Kidney (tissue), 13 donors: ENCODE measurements at regions not wholly inside any gene's neighbourhood (a gene's known extent, or its start where the extent isn't known, plus 50 kb on each side); places are given as distances from the start of the nearest gene placed in this dataset.

Experiments
- DNase-seq, 5 donors: peaks; one replicate each; pipeline ENCODE4 v3.0.0-alpha.2; 2013 to 2020
- FAIRE-seq: peaks from 2 replicates; lab custom pipeline; 2012; peaks lifted over from hg19 to GRCh38; lab: Jason Lieb, UNC
- H3K27ac ChIP-seq, 2 donors: one replicate each; pipeline ENCODE4 v1.7.0; 2013; ENCODE audit warnings: low read depth in 2 of 2, low read length in 2 of 2, inconsistent platforms in 1 of 2
- H3K27me3 ChIP-seq: one replicate; pipeline ENCODE4 v1.7.1; 2013; ENCODE audit warnings: low read length, inconsistent platforms; ENCODE audit not compliant: control insufficient read depth, insufficient read depth
- H3K36me3 ChIP-seq, 3 donors: one replicate each; pipeline versions ENCODE4 v1.7.0 to v1.7.1; 2013; ENCODE audit warnings: low read length in 3 of 3, control low read depth in 1 of 3, inconsistent platforms in 1 of 3; ENCODE audit not compliant: insufficient read depth in 3 of 3, control insufficient read depth in 2 of 3
- H3K4me1 ChIP-seq, 3 donors: one replicate each; pipeline versions ENCODE4 v1.7.0 to v1.7.1; 2013; ENCODE audit warnings: low read length in 3 of 3, inconsistent platforms in 1 of 3, low read depth in 1 of 3; ENCODE audit not compliant: control insufficient read depth in 2 of 3, insufficient read depth in 2 of 3
- H3K4me3 ChIP-seq, 3 donors: one replicate each; pipeline versions ENCODE4 v1.7.0 to v1.8.1; 2013; ENCODE audit warnings: low read length in 3 of 3, control low read depth in 1 of 3, inconsistent platforms in 1 of 3
- H3K9ac ChIP-seq, 3 donors: one replicate each; pipeline versions ENCODE4 v1.7.0 to v1.7.1; 2013; ENCODE audit warnings: low read length in 3 of 3, control low read depth in 1 of 3, inconsistent platforms in 1 of 3
- H3K9me3 ChIP-seq, 3 donors: one replicate each; pipeline versions ENCODE4 v1.7.0 to v1.7.1; 2013; ENCODE audit warnings: low read length in 3 of 3, control low read depth in 1 of 3, inconsistent platforms in 1 of 3; ENCODE audit not compliant: control insufficient read depth in 2 of 3, insufficient read depth in 1 of 3
- intact Hi-C: fragments of 100-400 bp; cut with DNase I; formaldehyde crosslinking; loops from one replicate; pipeline ENCODE4 v1.11.1; 2022
- TF ChIP-seq, protein P1 (sequence below): IDR thresholded peaks from 3 replicates; pipeline ENCODE4 v1.5.1; 2012; ENCODE audit warnings: mild to moderate bottlenecking, moderate library complexity, borderline replicate concordance; ENCODE audit not compliant: insufficient read depth; ENCODE audit errors: extremely low read depth
- donor health status: control.
- donor health status: control.
- donor health status: control.
- donor health status: control.
- donor health status: control.
- donor health status: DM: yes; HTN: yes; CAD: no.
- donor health status: Normal renal cell carcinoma (clear cell type).

DNA sequence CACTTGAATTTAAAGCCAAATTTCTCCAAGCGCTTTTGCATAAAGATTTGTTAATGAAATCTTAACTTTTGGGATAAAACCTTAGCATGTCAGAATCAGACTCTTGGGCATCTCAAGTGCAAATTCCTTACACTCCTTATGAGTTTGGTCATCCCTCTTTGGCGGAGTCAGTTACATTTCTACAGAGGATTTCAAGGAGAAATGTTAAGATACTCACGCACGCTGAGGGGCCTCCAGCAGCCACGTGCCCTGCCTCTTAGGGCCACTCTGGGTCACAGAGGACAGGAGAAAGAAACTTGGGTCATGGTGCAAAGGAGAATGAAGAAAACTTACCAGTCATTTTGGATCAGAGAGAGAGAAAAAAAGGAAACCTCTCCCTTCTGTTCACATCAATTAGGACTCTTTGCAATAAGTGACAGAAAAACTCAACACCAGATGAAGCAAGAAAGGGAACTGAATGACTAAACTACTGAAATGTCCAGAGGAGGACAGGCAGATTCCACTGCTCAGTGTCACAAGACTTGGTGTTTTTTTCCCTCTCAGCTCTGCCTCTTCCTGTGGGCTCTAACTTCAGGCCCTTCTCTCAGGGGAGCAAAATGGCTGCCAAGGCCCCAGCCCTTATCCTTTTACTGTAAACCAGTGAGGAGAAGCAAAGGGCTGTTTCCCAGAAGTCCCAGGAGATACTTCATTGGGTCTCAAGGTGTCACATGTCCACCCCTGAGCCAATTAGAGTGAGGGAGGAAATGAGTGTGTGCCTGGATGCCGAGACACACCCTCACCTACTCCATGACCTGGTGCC is 63.3 kb upstream of the NFIL3 start:
- H3K27me3 ChIP-seq, result no peaks in the 10 kb centered on the region
- no peak overlapping the region for H3K27ac ChIP-seq
- TF ChIP-seq, protein P1, sequence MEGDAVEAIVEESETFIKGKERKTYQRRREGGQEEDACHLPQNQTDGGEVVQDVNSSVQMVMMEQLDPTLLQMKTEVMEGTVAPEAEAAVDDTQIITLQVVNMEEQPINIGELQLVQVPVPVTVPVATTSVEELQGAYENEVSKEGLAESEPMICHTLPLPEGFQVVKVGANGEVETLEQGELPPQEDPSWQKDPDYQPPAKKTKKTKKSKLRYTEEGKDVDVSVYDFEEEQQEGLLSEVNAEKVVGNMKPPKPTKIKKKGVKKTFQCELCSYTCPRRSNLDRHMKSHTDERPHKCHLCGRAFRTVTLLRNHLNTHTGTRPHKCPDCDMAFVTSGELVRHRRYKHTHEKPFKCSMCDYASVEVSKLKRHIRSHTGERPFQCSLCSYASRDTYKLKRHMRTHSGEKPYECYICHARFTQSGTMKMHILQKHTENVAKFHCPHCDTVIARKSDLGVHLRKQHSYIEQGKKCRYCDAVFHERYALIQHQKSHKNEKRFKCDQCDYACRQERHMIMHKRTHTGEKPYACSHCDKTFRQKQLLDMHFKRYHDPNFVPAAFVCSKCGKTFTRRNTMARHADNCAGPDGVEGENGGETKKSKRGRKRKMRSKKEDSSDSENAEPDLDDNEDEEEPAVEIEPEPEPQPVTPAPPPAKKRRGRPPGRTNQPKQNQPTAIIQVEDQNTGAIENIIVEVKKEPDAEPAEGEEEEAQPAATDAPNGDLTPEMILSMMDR, result no peak
- no peak overlapping the region for H3K4me3 ChIP-seq
- intact Hi-C loops, result no loop called here
- DNase-seq, result no peak
- no peaks in the 10 kb centered on the region for H3K36me3 ChIP-seq
- no peaks in the 10 kb centered on the region for H3K9me3 ChIP-seq
- H3K4me1 ChIP-seq, result no peaks in the 10 kb centered on the region
- no peak for FAIRE-seq
- no peak overlapping the region for H3K9ac ChIP-seq

DNA sequence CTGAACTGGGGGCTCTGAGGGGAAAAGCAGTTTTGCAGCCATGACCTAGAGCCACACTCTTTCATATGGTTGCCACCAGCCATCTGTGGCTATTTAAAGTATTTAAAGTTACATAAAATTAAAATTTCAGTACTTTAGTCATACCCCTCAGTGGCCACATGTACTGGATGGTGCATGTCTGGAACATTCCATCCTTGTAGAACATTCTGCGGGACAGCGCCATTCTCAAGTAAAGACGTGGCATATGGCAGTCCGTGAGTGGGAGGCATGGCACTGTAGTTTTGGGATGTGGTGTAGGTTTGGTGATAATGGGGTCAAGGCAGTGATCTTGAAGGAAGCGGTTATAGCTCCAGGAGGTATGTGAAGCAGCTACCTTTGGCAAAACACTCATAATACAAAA is 61.4 kb upstream of the NFIL3 start:
- no peaks in the 10 kb centered on the region for H3K27me3 ChIP-seq
- no peaks in the 10 kb centered on the region for H3K9me3 ChIP-seq
- FAIRE-seq (no peak), DNase-seq (no peak)
- no peaks in the 10 kb centered on the region for H3K36me3 ChIP-seq
- no peaks in the 10 kb centered on the region for H3K4me1 ChIP-seq
- TF ChIP-seq, protein P1, result no peak
- intact Hi-C loops, result no loop called here
- no peak overlapping the region for H3K4me3 ChIP-seq
- no peak overlapping the region for H3K27ac ChIP-seq
- H3K9ac ChIP-seq, result no peak overlapping the region

DNA sequence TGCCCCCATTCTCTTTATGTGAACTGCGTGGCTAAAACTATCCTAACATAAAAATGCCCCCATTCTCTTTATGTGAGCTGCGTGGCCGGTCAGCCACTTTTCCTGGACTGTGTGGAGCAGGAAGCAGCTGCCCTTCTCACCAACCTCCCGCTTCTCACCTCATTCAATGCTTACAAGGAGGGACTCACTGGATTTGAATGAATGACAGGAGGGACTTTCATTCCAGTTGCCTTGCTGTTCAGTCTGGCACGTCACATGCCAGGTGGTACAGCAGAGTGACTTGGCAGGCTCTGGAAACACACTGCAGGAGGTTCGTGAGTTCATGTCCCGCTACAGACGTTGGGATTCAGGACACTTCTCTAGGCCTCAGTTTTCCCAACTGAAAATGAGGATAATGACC is 60.2 kb upstream of the NFIL3 start:
- H3K9ac ChIP-seq, result no peak overlapping the region
- FAIRE-seq, result no peak

More for the DNA sequence above, 60.2 kb upstream of the NFIL3 start:
- Histone ChIP-seq H3K4me1 (no peaks in the 10 kb centered on the region), H3K27me3 (no peaks in the 10 kb centered on the region), H3K27ac (no peak overlapping the region), H3K4me3 (no peak overlapping the region), H3K9me3 (no peaks in the 10 kb centered on the region), H3K36me3 (no peaks in the 10 kb centered on the region)
- intact Hi-C loops, result no loop called here
- TF ChIP-seq, protein P1, result no peak
- DNase-seq, result no peak
